Right cardiac atrium (tissue), 5 donors: ENCODE measurements at regions not wholly inside any gene's neighbourhood (a gene's known extent, or its start where the extent isn't known, plus 50 kb on each side); places are given as distances from the start of the nearest gene placed in this dataset.
A peak's percentile ranks its signal among the peaks of the same experiment; 100 is the strongest.
"Not testable (repeated sequence)": the region's sequence is repeated elsewhere in the genome, so short reads cannot be mapped to it uniquely, and the experiment has no call there.

Experiments used
- ATAC-seq, 2 donors: fragments of 200-7000 bp; cut with Tn5 transposase; one replicate each; pipeline versions ENCODE4 v1.8.0 to v1.9.1; 2020; ENCODE audit warnings: moderate library complexity in 2 of 2, mild to moderate bottlenecking in 1 of 2
- DNase-seq, 3 donors: peaks; one replicate each; pipeline ENCODE4 v3.0.0-alpha.2; 2020
- H3K27ac ChIP-seq: one replicate; pipeline ENCODE4 v1.5.1; 2013; ENCODE audit warnings: mild to moderate bottlenecking, low read length, control low read depth, moderate library complexity
- H3K27me3 ChIP-seq: one replicate; pipeline ENCODE4 v1.6.1; 2013; ENCODE audit not compliant: control insufficient read depth, insufficient read depth
- H3K4me1 ChIP-seq: one replicate; pipeline ENCODE4 v1.6.1; 2013; ENCODE audit warnings: low read length; ENCODE audit not compliant: control insufficient read depth, insufficient read depth
- H3K4me3 ChIP-seq: one replicate; pipeline ENCODE4 v1.5.1; 2013; ENCODE audit warnings: low read length, control low read depth
- H3K9me3 ChIP-seq: one replicate; pipeline ENCODE4 v1.6.1; 2013; ENCODE audit warnings: low read length; ENCODE audit not compliant: control insufficient read depth
- WGBS: extraction: QIAGEN DNeasy Blood & Tissue Kit; methylation state at CpG from one replicate; pipeline ENCODE4 v1.1.7; 2013; 5-methylcytosine and 5-hydroxymethylcytosine counted together
- intact Hi-C, 4 donors: fragments of 100-400 bp; cut with DNase I; formaldehyde crosslinking; loops; one replicate each; pipeline versions ENCODE4 v1.11.0 to v1.14.0; 2022 to 2023
- donor health status: healthy with polysubstance abuse.
- donor health status: DM: no; HTN: yes; CAD: no.
- donor health status: DM: no; HTN: no; CAD: no.
- donor health status: DM: no; HTN: yes; CAD: no; lungs with severe emphysema.
- donor health status: DM: yes; HTN: yes; CAD: no.

- no peaks in the 10 kb centered on the region for H3K9me3 ChIP-seq
- DNase-seq = no peak
- H3K27ac ChIP-seq = no peak overlapping the region
- no peaks in the 10 kb centered on the region for H3K4me1 ChIP-seq
- no peak overlapping the region for H3K4me3 ChIP-seq
- no peaks in the 10 kb centered on the region for H3K27me3 ChIP-seq
- no peak for ATAC-seq
- intact Hi-C loops = no loop called here
Observed at GRCh38 chr2:61758159-61758558, 95.7 kb downstream of the FAM161A start.

GRCh38 chr2:61753512-61753911 lies 100.3 kb downstream of the FAM161A start:
- no peak for DNase-seq
- Histone ChIP-seq H3K27me3 (no peaks in the 10 kb centered on the region), H3K4me3 (no peak overlapping the region), H3K4me1 (no peaks in the 10 kb centered on the region), H3K9me3 (no peaks in the 10 kb centered on the region), H3K27ac (no peak overlapping the region)
- intact Hi-C loops = no loop called here
- 74% methylated on average over 1 of the region's 1 CpG for WGBS
- no peak for ATAC-seq

- Histone ChIP-seq H3K4me1 (no peaks in the 10 kb centered on the region), H3K27ac (no peak overlapping the region), H3K9me3 (no peaks in the 10 kb centered on the region), H3K4me3 (no peak overlapping the region), H3K27me3 (no peaks in the 10 kb centered on the region)
- intact Hi-C loops = no loop called here
- WGBS = 24% methylated on average over 2 of the region's 2 CpGs
- ATAC-seq = peak; percentile 25 to 65
- DNase-seq = no peak
Observed at GRCh38 chr2:61750624-61751023, 103.2 kb downstream of the FAM161A start.

- H3K27me3 ChIP-seq = no peaks in the 10 kb centered on the region
- DNase-seq (no peak), ATAC-seq (no peak)
- no peak overlapping the region for H3K4me3 ChIP-seq
- intact Hi-C loops = no loop called here
- H3K4me1 ChIP-seq = no peaks in the 10 kb centered on the region
- H3K27ac ChIP-seq = no peak overlapping the region
- WGBS = 93% methylated on average over 6 of the region's 6 CpGs
- no peaks in the 10 kb centered on the region for H3K9me3 ChIP-seq
Observed at GRCh38 chr2:61742955-61743354, 110.9 kb downstream of the FAM161A start.

GRCh38 chr2:61737841-61738240 lies 116.0 kb downstream of the FAM161A start:
- DNase-seq (no peak), ATAC-seq (peak in 1 of 2 donors; percentile 31)
- Histone ChIP-seq H3K4me3 (no peak overlapping the region), H3K27ac (no peak overlapping the region), H3K9me3 (no peaks in the 10 kb centered on the region), H3K4me1 (no peaks in the 10 kb centered on the region), H3K27me3 (no peaks in the 10 kb centered on the region)
- intact Hi-C loops = no loop called here
- WGBS = 33% methylated on average over 3 of the region's 3 CpGs

GRCh38 chr2:61736953-61737352 lies 116.9 kb downstream of the FAM161A start:
- Histone ChIP-seq H3K4me1 (no peaks in the 10 kb centered on the region), H3K27ac (no peak overlapping the region), H3K27me3 (no peaks in the 10 kb centered on the region), H3K9me3 (no peaks in the 10 kb centered on the region), H3K4me3 (no peak overlapping the region)
- WGBS = 85% methylated on average over 4 of the region's 4 CpGs
- intact Hi-C loops = no loop called here
- ATAC-seq = no peak
- DNase-seq = no peak

- DNase-seq = no peak
- intact Hi-C loops = no loop called here
- no peaks in the 10 kb centered on the region for H3K9me3 ChIP-seq
- no peaks in the 10 kb centered on the region for H3K27me3 ChIP-seq
- H3K27ac ChIP-seq = no peak overlapping the region
- H3K4me1 ChIP-seq = no peaks in the 10 kb centered on the region
- H3K4me3 ChIP-seq = no peak overlapping the region
- ATAC-seq = no peak
- 82% methylated on average over 2 of the region's 2 CpGs for WGBS
Observed at GRCh38 chr2:61733563-61733962, 120.3 kb downstream of the FAM161A start.

GRCh38 chr2:61732787-61733186 lies 121.1 kb downstream of the FAM161A start:
- Histone ChIP-seq H3K4me1 (no peaks in the 10 kb centered on the region), H3K27ac (no peak overlapping the region), H3K4me3 (no peak overlapping the region), H3K9me3 (no peaks in the 10 kb centered on the region), H3K27me3 (no peaks in the 10 kb centered on the region)
- DNase-seq (no peak), ATAC-seq (no peak)
- intact Hi-C loops = no loop called here

- no peak for ATAC-seq
- no peaks in the 10 kb centered on the region for H3K27me3 ChIP-seq
- no peak overlapping the region for H3K4me3 ChIP-seq
Observed at GRCh38 chr2:61727746-61728145, 126.1 kb downstream of the FAM161A start.

GRCh38 chr2:61726456-61727209 lies 127.2 kb downstream of the FAM161A start:
- Histone ChIP-seq H3K9me3 (peaks cover 2% of the 10 kb centered on the region), H3K27me3 (no peaks in the 10 kb centered on the region), H3K4me1 (no peaks in the 10 kb centered on the region), H3K4me3 (no peak overlapping the region), H3K27ac (no peak overlapping the region)
- no peak for DNase-seq
- WGBS = 91% methylated on average over 1 of the region's 1 CpG
- intact Hi-C loops = no loop called here
- ATAC-seq = peak in 1 of 2 donors; percentile 55

More at GRCh38 chr2:61727746-61728145, 126.1 kb downstream of the FAM161A start:
- no peak for DNase-seq
- Histone ChIP-seq H3K27ac (no peak overlapping the region), H3K4me1 (no peaks in the 10 kb centered on the region), H3K9me3 (peaks cover 2% of the 10 kb centered on the region)
- 25% methylated on average over 1 of the region's 1 CpG for WGBS
- intact Hi-C loops = no loop called here

- WGBS = 89% methylated on average over 13 of the region's 13 CpGs
- DNase-seq, H3K4me1 ChIP-seq, H3K9me3 ChIP-seq, H3K4me3 ChIP-seq, H3K27me3 ChIP-seq, ATAC-seq, H3K27ac ChIP-seq, intact Hi-C loops: not testable (repeated sequence)
Observed at GRCh38 chr2:61723364-61723763, 130.5 kb downstream of the FAM161A start.

- WGBS = 81% methylated on average over 8 of the region's 8 CpGs
- H3K4me1 ChIP-seq = no peaks in the 10 kb centered on the region
- ATAC-seq (no peak), DNase-seq (no peak)
- H3K9me3 ChIP-seq = peaks cover 2% of the 10 kb centered on the region
- intact Hi-C loops = no loop called here
- no peaks in the 10 kb centered on the region for H3K27me3 ChIP-seq
- no peak overlapping the region for H3K27ac ChIP-seq
- H3K4me3 ChIP-seq = no peak overlapping the region
Observed at GRCh38 chr2:61722800-61723199, 131.1 kb downstream of the FAM161A start.
